HEK293 (cell line): ENCODE measurements at regions not wholly inside any gene's neighbourhood (a gene's known extent, or its start where the extent isn't known, plus 50 kb on each side); places are given as distances from the start of the nearest gene placed in this dataset.

Experiments
- CTCF ChIA-PET: fragments of 350-600 bp; formaldehyde crosslinking; extraction: SDS; loops from one replicate; lab custom pipeline; 2021; ENCODE audit warnings: antibody characterized with exemption; lab: Yijun Ruan, JAX
- POLR2A ChIA-PET: fragments of 300-600 bp; formaldehyde crosslinking; extraction: SDS; loops from one replicate; lab custom pipeline; 2020; ENCODE audit warnings: antibody characterized with exemption, inconsistent platforms; lab: Yijun Ruan, JAX
- H3K27ac ChIP-seq: fragments of 200-500 bp; sonication (Bioruptor generic); 2 replicates; pipeline ENCODE4 v1.5.1; 2014; ENCODE audit warnings: low read depth, low read length, control low read depth, inconsistent platforms; ENCODE audit errors: extremely low read depth
- H3K36me3 ChIP-seq, 2 experiments: fragments of 200-500 bp in 1 of 2; sonication (Bioruptor generic) in 1 of 2; 1 replicate in 1 of 2; 2 replicates in 1 of 2; pipeline ENCODE4 v1.5.1; 2014 to 2017; ENCODE audit warnings: inconsistent platforms in 2 of 2, low read length in 2 of 2; ENCODE audit not compliant: control insufficient read depth in 2 of 2, insufficient read depth in 1 of 2
- H3K4me1 ChIP-seq: fragments of 200-500 bp; sonication (Bioruptor generic); 2 replicates; pipeline ENCODE4 v1.5.1; 2014; ENCODE audit warnings: mild to moderate bottlenecking, low read length, inconsistent platforms; ENCODE audit not compliant: control insufficient read depth, insufficient read depth
- H3K4me3 ChIP-seq: 2 replicates; pipeline ENCODE4 v1.5.1; 2011; ENCODE audit warnings: low read depth, mild to moderate bottlenecking, control low read depth, low read length, moderate library complexity
- H3K9me3 ChIP-seq: fragments of 200-500 bp; sonication (Bioruptor generic); 2 replicates; pipeline ENCODE4 v1.5.1; 2014; ENCODE audit warnings: low read depth, low read length, inconsistent platforms; ENCODE audit not compliant: control insufficient read depth, insufficient read depth
- YY1 ChIP-seq: fragments of 450-650 bp; formaldehyde crosslinking; IDR thresholded peaks from 2 replicates; pipeline ENCODE4 v1.5.1; 2018; ENCODE audit warnings: missing biosample characterization, missing genetic modification characterization
- ZBTB11 ChIP-seq: fragments of 450-650 bp; formaldehyde crosslinking; conservative IDR thresholded peaks from 2 replicates; pipeline ENCODE4 v1.5.1; 2016; ENCODE audit warnings: low read depth, missing biosample characterization, missing genetic modification characterization
- ZBTB17 ChIP-seq: fragments of 450-650 bp; formaldehyde crosslinking; IDR thresholded peaks from 2 replicates; pipeline ENCODE4 v1.5.1; 2016; ENCODE audit warnings: missing biosample characterization, missing genetic modification characterization
- ZNF112 ChIP-seq: fragments of 450-650 bp; formaldehyde crosslinking; IDR thresholded peaks from 2 replicates; pipeline ENCODE4 v1.5.0; 2017; ENCODE audit warnings: missing biosample characterization, missing genetic modification characterization
- ZNF140 ChIP-seq: fragments of 450-650 bp; formaldehyde crosslinking; IDR thresholded peaks from 2 replicates; pipeline ENCODE4 v1.5.1; 2016; ENCODE audit warnings: missing biosample characterization, missing genetic modification characterization
- ZNF16 ChIP-seq: fragments of 450-650 bp; formaldehyde crosslinking; IDR thresholded peaks from 2 replicates; pipeline ENCODE4 v1.5.1; 2016; ENCODE audit warnings: low read depth, missing biosample characterization, missing genetic modification characterization
- ZNF169 ChIP-seq: fragments of 450-650 bp; formaldehyde crosslinking; IDR thresholded peaks from 2 replicates; pipeline ENCODE4 v1.5.1; 2016; ENCODE audit warnings: missing biosample characterization, missing genetic modification characterization
- ZNF214 ChIP-seq: fragments of 450-650 bp; formaldehyde crosslinking; IDR thresholded peaks from 2 replicates; pipeline ENCODE4 v1.5.1; 2017; ENCODE audit warnings: missing biosample characterization, mild to moderate bottlenecking, missing genetic modification characterization, borderline replicate concordance
- ZNF23 ChIP-seq: fragments of 450-650 bp; formaldehyde crosslinking; IDR thresholded peaks from 2 replicates; pipeline ENCODE4 v1.5.1; 2016; ENCODE audit warnings: missing biosample characterization, missing genetic modification characterization, borderline replicate concordance
- ZNF266 ChIP-seq: fragments of 450-650 bp; formaldehyde crosslinking; IDR thresholded peaks from 2 replicates; pipeline ENCODE4 v1.5.1; 2016; ENCODE audit warnings: missing biosample characterization, missing genetic modification characterization, low read depth
- ZNF341 ChIP-seq: fragments of 450-650 bp; formaldehyde crosslinking; IDR thresholded peaks from 2 replicates; pipeline ENCODE4; 2016; ENCODE audit warnings: low read depth, missing biosample characterization, missing genetic modification characterization
- ZNF449 ChIP-seq: fragments of 450-650 bp; formaldehyde crosslinking; IDR thresholded peaks from 2 replicates; pipeline ENCODE4 v1.5.1; 2017; ENCODE audit warnings: missing biosample characterization, mild to moderate bottlenecking, missing genetic modification characterization, moderate library complexity
- ZNF549 ChIP-seq: fragments of 450-650 bp; IDR thresholded peaks from 2 replicates; pipeline ENCODE4 v1.5.1; 2018; ENCODE audit warnings: missing biosample characterization, missing genetic modification characterization, mild to moderate bottlenecking, inconsistent platforms, moderate library complexity
- ZNF600 ChIP-seq: fragments of 450-650 bp; formaldehyde crosslinking; IDR thresholded peaks from 2 replicates; pipeline ENCODE4 v1.5.1; 2016; ENCODE audit warnings: missing biosample characterization, missing genetic modification characterization
- ZNF610 ChIP-seq: fragments of 450-650 bp; formaldehyde crosslinking; IDR thresholded peaks from 2 replicates; pipeline ENCODE4 v1.5.1; 2016; ENCODE audit warnings: missing biosample characterization, missing genetic modification characterization, borderline replicate concordance
- ZNF621 ChIP-seq: fragments of 450-650 bp; formaldehyde crosslinking; IDR thresholded peaks from 2 replicates; pipeline ENCODE4 v1.5.1; 2017; ENCODE audit warnings: missing biosample characterization, missing genetic modification characterization
- ZNF645 ChIP-seq: fragments of 450-650 bp; formaldehyde crosslinking; IDR thresholded peaks from 2 replicates; pipeline ENCODE4; 2016; ENCODE audit warnings: missing biosample characterization, missing genetic modification characterization
- TF ChIP-seq, protein P1 (sequence below): fragments of 450-650 bp; formaldehyde crosslinking; IDR thresholded peaks from 2 replicates; pipeline ENCODE4 v1.5.1; 2016; ENCODE audit warnings: missing biosample characterization, missing genetic modification characterization, low read depth
- TF ChIP-seq, protein P2 (sequence below): fragments of 450-650 bp; formaldehyde crosslinking; IDR thresholded peaks from 2 replicates; pipeline ENCODE4 v1.5.1; 2016; ENCODE audit warnings: missing biosample characterization, missing genetic modification characterization
- TF ChIP-seq, protein P3 (sequence below): fragments of 450-650 bp; formaldehyde crosslinking; IDR thresholded peaks from 2 replicates; pipeline ENCODE4 v1.5.1; 2016; ENCODE audit warnings: missing biosample characterization, missing genetic modification characterization, low read depth

GRCh38 chr15:46946953-46947352, 770.4 kb upstream of the SEMA6D start (continued):
- TF ChIP-seq ZBTB11 (tag by site-specific recombination) = no peak
- no peak for TF ChIP-seq YY1 (tag by site-specific recombination)
- TF ChIP-seq, protein P1, sequence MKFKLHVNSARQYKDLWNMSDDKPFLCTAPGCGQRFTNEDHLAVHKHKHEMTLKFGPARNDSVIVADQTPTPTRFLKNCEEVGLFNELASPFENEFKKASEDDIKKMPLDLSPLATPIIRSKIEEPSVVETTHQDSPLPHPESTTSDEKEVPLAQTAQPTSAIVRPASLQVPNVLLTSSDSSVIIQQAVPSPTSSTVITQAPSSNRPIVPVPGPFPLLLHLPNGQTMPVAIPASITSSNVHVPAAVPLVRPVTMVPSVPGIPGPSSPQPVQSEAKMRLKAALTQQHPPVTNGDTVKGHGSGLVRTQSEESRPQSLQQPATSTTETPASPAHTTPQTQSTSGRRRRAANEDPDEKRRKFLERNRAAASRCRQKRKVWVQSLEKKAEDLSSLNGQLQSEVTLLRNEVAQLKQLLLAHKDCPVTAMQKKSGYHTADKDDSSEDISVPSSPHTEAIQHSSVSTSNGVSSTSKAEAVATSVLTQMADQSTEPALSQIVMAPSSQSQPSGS (tag by site-specific recombination) = no peak
- TF ChIP-seq, protein P2, sequence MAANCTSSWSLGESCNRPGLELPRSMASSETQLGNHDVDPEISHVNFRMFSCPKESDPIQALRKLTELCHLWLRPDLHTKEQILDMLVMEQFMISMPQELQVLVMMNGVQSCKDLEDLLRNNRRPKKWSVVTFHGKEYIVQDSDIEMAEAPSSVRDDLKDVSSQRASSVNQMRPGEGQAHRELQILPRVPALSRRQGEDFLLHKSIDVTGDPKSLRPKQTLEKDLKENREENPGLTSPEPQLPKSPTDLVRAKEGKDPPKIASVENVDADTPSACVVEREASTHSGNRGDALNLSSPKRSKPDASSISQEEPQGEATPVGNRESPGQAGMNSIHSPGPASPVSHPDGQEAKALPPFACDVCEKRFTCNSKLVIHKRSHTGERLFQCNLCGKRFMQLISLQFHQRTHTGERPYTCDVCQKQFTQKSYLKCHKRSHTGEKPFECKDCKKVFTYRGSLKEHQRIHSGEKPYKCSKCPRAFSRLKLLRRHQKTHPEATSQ (tag by site-specific recombination) = no peak
- no peak for TF ChIP-seq ZNF23
- TF ChIP-seq ZNF112 (tag by site-specific recombination) = no peak
- no peak for TF ChIP-seq ZNF621 (tag by site-specific recombination)
- no peak for TF ChIP-seq ZNF610 (tag by site-specific recombination)
- no peak for TF ChIP-seq ZNF266 (tag by site-specific recombination)
- no peak for TF ChIP-seq ZNF549
- TF ChIP-seq, protein P3, sequence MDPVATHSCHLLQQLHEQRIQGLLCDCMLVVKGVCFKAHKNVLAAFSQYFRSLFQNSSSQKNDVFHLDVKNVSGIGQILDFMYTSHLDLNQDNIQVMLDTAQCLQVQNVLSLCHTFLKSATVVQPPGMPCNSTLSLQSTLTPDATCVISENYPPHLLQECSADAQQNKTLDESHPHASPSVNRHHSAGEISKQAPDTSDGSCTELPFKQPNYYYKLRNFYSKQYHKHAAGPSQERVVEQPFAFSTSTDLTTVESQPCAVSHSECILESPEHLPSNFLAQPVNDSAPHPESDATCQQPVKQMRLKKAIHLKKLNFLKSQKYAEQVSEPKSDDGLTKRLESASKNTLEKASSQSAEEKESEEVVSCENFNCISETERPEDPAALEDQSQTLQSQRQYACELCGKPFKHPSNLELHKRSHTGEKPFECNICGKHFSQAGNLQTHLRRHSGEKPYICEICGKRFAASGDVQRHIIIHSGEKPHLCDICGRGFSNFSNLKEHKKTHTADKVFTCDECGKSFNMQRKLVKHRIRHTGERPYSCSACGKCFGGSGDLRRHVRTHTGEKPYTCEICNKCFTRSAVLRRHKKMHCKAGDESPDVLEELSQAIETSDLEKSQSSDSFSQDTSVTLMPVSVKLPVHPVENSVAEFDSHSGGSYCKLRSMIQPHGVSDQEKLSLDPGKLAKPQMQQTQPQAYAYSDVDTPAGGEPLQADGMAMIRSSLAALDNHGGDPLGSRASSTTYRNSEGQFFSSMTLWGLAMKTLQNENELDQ (tag by site-specific recombination) = no peak

DNA sequence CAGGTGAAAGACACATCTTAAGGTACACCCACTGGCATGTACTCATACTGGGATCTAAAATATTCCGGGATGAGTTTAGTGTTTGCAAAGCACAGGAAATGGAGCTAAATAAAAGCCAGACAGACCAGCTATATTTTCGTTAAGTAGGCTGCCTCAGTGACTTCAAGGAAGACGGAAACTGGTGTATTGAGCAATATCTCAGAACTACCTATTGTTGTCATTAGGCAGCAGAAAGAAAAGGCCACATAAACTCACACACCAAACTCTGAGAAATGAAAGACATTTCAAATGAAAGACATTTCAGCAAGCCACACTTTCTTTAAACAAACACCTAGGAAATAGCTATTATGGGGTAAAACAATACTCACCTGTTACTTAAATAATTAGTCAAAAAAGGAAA, 761.7 kb upstream of the SEMA6D start:
- ChIA-PET POLR2A (no interaction called here), CTCF (no interaction called here)
- no peak for TF ChIP-seq ZBTB17 (tag by site-specific recombination)
- TF ChIP-seq ZNF600 (tag by site-specific recombination) = no peak
- TF ChIP-seq ZNF449 (tag by site-specific recombination) = no peak
- no peak for TF ChIP-seq ZNF169 (tag by site-specific recombination)
- no peak for TF ChIP-seq ZNF214
- no peak for TF ChIP-seq ZNF645 (tag by site-specific recombination)
- TF ChIP-seq ZNF16 (tag by site-specific recombination) = no peak
- TF ChIP-seq ZNF140 = no peak
- TF ChIP-seq ZNF341 (tag by site-specific recombination) = no peak
- TF ChIP-seq, protein P1 (tag by site-specific recombination) = no peak
- no peaks in the 10 kb centered on the region for H3K9me3 ChIP-seq
- no peaks in the 10 kb centered on the region for H3K4me1 ChIP-seq
- no peak overlapping the region for H3K4me3 ChIP-seq
- no peak overlapping the region for H3K27ac ChIP-seq
- no peaks in the 10 kb centered on the region for H3K36me3 ChIP-seq
